ENCODE measurements at regions not wholly inside any gene's neighbourhood (a gene's known extent, or its start where the extent isn't known, plus 50 kb on each side); places are given as distances from the start of the nearest gene placed in this dataset.

DNA sequence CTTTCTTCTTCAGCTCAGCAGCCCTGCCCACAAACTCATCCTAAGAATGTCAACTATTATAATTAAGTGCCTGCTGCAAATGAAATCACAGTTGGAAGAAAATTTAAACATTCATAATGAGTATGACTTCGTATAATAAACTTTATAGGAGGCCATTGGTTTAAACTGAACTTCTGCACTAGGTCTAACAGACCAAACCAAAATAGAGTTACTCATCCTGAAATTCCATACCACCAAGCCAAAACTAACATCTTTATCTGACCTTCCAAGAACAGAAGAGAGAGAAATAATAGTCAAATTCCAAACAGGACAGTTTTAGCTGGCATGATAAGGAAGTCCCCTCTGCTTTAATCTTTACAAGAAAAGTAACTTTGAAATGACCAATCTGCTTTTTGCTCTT is 472.4 kb upstream of the PRMT6 start:
- no peak overlapping the region for H3K4me3 ChIP-seq (ENCODE audit: low read depth, low read length)
- DNase-seq (ENCODE audit: low read depth): no peak

DNA sequence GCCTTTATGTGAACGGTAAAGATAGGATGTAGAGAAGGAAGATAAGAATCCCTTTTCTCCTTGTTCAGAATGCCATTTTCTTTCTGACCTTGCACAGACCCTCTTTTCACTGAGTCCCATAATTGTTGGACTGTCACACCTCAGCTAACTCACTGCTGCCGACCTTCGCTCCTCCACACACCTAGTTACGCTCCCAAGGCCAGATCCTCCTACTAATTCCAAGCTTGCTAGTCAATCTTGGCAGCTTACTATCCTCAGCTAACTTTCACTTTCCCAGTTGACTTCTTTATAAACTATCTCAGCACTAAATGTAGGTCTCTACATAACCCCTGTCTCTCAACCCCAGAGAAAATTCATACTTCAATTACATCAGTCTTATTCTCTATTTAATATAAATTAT is 471.8 kb upstream of the PRMT6 start:
- no peak for DNase-seq (ENCODE audit: low read depth)
- H3K4me3 ChIP-seq (ENCODE audit: low read depth, low read length): no peak overlapping the region

DNA sequence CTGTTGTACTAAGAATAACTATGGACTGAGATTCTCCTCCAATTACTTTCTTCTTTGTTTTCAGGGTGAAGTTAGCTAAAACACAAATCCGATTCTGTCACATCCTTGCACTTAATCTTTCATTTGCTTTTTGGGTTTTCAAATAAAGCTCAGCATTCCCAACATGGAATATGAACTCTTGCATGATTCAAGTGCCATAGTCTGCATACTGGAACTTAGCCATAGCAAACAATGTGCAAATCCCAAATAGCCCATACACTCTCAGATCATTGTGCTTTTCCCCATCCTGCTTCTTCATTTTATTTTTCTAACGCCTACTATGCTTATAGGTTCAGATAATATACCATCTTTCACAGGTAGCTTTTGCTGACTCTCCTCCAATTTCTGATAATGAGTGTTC is 455.8 kb upstream of the PRMT6 start:
- peak; percentile 19 for DNase-seq (ENCODE audit: low read depth)

DNA sequence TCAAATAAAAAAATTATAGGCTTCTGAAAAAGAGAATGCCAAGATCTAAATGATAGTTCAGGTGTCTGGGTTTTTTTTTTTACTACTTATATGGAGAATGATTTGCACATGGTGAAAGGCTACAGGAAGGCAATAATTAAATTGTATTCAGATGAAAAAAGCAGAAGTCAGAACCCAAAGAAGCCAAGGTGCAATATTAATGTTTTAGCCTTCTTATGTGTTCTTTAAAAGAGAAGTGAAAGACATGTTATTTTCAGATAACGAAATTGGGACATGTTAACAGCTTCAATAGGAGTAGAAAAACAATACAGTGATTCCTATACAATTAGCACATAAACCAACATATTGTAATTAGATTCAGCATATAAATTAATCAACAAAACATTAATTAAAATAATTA is 452.9 kb upstream of the PRMT6 start:
- DNase-seq (ENCODE audit: low read depth): no peak
- no peak overlapping the region for H3K4me3 ChIP-seq (ENCODE audit: low read depth, low read length)

More for the DNA sequence above, 455.8 kb upstream of the PRMT6 start:
- H3K4me3 ChIP-seq (ENCODE audit: low read depth, low read length): no peak overlapping the region

DNA sequence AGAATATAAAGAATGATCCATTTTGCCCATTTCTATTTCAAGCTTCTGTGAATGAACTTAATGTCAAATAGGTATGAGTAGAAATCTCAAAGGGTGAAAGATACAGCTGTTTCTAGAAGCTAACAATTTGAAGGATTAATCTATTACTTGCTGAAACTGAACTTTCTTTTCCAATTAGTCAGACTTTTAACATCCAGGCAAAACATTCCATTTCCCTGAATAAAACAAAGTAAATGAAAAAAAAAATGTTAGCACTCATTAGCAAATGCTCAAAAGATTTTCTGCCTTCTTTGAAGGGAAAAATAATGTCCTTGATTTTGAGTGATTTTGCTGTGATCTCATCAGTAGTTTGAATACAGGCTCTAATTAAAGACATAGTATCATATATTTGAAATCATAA is 447.6 kb upstream of the PRMT6 start:
- no peak for DNase-seq (ENCODE audit: low read depth)

DNA sequence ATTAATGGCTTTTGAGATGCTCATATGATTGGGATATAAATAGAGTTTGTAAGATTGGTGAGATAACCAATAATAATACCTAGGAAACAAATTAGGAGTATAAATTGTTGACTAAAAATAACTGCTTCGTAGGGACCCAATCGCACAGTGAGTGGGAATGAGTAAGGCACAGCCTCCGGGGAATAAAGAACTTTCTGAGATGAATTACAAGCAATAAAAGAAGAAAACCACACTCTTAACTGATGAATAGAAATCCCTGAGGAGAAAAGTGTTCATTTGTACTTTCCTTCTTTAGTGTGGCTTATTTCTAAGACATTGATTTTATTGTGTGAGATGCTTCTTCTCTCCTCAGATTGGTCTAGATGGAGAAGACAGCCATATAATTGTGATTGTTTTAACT is 443.4 kb upstream of the PRMT6 start:
- DNase-seq (ENCODE audit: low read depth): peak; percentile 17
- H3K4me3 ChIP-seq (ENCODE audit: low read depth, low read length): no peak overlapping the region

More for the DNA sequence above, 447.6 kb upstream of the PRMT6 start:
- no peak overlapping the region for H3K4me3 ChIP-seq (ENCODE audit: low read depth, low read length)

DNA sequence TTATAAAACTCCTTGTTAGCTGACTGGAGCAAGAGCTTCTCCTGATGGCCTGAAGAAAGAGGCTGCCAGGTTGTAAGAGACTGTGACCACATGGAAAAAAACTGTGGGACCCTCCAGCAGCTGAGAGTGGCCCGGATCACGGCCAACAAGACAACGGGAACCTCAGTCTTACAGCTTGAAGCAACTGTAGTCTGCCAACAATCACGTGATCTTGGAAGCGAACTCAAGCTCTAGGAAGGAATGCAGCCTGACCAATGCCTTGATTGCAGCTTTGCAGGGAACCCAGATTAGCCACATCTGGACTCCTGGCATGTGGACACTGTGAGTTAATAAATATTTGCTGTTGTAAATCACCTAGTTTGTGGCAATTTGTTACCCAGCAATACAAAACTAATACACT is 442.6 kb upstream of the PRMT6 start:
- no peak for DNase-seq (ENCODE audit: low read depth)
- no peak overlapping the region for H3K4me3 ChIP-seq (ENCODE audit: low read depth, low read length)

DNA sequence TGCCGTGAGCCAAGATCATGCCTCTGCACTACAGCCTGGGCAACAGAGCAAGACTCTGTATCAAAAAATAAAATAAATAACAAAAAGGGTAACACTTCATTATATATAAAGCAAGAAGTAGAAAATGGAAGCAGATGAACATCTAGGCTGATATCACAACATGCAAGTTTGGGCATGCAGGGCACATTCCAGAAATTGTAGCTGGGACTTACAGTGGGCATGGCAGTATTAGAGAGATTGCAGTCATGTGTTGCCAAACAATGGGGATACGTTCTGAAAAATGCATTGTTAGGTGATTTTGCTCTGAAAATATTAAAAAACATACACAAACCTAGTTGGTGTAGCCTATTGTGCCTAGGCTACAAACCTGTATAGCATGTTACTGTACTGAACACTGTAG is 441.0 kb upstream of the PRMT6 start:
- H3K4me3 ChIP-seq (ENCODE audit: low read depth, low read length): no peak overlapping the region
- DNase-seq (ENCODE audit: low read depth): no peak

DNA sequence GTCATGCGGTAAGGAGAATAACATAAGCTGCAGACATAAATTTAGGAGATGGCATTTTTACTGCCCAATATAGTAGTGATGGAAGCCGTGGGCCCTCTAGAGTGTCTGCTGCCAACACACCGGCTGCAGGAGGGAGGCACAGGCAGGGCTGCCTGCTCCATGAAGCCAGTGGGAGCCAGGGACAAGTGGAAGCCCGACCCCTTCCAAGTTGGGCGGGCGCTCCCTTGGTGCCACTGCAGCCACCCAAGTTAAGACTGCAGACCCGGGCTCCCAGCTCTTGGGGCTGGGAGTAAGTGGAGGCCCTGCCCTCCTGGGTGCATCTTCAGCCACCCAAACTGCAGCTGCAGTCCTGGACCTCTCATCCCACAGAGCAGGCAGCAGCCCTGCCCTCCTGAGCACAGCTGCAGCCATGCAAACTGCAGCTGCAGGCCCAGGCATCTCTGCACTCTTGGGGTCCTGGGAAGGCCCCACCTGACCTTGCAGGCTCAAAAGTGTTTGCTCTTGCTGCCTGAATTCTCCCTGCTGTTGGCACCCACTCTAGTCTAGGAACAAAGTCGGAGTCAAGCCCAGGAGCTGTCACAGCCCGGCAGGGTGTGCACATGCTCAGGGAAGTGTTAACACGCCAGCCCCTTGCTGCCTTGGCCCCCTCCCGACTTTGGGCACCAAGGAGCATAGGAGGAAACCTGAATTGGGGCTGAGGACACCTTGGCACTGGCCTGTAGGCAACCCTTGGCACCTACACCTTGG is 437.2 kb upstream of the PRMT6 start:
- H3K4me3 ChIP-seq (ENCODE audit: low read depth, low read length): no peak overlapping the region
- no peak for DNase-seq (ENCODE audit: low read depth)

DNA sequence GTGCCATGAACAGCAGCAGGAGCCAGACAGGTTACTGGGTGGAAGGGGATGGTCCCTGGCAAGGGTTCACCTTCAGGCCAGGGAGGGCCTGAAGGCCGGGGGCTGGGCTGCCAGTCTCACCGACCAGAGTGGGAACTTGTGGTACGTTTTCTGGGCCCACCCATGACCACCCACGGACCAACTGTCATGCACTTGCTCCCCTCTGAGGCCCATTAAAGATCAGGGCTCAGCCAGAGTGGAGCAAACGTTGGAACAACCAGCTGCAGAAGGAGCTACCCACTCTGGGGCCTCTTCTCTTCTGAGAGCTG is 436.7 kb upstream of the PRMT6 start:
- no peak for DNase-seq (ENCODE audit: low read depth)
- H3K4me3 ChIP-seq (ENCODE audit: low read depth, low read length): no peak overlapping the region

DNA sequence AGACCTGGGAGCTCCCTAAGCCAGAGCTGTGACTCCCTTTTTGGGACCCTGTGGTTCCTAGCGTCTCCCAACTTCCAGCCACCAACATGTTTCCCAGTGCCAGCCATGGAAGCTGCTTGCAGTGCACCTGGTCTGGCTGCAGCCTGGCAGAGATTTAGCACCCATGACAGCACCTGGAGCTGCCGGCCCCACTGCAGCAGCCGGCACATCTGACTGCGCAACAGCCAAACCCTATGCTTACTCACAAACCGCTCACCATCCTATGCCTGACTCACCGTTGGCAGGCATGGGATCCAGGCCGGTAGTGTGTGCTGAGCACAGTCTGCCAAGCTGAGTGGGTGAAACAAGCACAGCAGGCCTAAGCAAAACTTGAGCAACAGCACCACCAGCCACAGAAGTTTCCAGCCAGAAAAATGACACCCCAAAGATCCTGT is 435.9 kb upstream of the PRMT6 start:
- no peak overlapping the region for H3K4me3 ChIP-seq (ENCODE audit: low read depth, low read length)
- DNase-seq (ENCODE audit: low read depth): peak; percentile 67

DNA sequence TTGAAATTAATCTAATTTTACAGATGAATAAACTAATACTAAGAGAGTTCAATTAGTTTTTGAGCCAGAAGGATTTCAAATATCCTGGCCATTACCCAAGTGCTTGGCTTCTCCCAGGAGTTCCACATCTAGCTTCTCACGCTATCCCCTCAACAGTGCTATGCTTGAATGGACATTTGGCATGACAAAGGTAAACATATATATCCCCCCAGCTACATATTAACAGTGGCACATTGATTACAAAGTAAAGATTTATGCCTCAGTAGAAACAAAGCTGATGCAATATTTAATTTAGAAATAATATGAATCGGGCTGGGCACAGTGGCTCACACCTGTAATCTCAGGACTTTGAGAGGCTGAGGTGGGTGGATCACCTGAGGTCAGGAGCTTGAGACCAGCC is 434.6 kb upstream of the PRMT6 start:
- H3K4me3 ChIP-seq (ENCODE audit: low read depth, low read length): no peak overlapping the region
- no peak for DNase-seq (ENCODE audit: low read depth)

DNA sequence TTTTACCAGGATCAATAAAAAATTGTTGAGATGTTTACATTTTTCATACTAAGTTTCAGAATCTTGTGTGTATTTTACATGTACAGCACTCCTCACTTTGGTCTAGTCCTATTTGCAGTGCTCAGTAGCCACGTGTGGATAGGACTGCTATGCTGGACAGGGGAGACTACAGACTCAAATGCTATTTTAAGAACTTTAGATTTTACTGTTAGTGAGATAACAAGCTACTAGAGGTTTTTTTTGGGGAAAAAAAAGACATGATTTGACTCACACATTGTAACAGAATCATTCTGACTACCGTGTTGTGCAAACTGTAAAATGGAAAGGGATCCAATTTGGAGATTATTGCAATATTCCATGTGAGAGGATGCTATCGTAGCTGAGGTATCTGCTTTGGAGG is 418.9 kb upstream of the PRMT6 start:
- DNase-seq (ENCODE audit: low read depth): no peak
- H3K4me3 ChIP-seq (ENCODE audit: low read depth, low read length): no peak overlapping the region

DNA sequence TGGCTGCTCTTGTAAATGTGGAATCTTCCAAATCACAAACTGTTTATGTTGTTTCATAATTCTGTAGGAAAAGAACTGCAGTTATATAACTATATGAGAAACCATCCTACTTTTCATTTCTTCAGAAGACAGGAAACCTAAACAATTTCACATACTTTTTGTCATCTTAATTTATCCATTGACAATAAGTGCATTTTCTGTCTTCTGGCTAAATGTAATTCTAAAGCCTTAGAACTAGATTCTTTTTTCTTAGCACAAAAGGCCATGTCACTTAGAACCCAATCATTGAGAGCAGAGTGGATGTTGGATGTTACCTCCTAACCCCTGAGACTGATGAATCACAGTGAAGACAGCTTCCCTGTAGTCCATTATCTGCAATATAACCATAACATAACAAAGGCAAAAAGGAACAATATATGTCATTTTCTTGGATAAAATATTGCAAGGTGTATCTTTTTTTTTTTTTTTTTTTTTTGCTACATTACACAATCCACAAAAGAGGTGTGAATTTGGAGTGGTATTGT is 410.2 kb upstream of the PRMT6 start:
- no peak for DNase-seq (ENCODE audit: low read depth)
- H3K4me3 ChIP-seq (ENCODE audit: low read depth, low read length): no peak overlapping the region

DNA sequence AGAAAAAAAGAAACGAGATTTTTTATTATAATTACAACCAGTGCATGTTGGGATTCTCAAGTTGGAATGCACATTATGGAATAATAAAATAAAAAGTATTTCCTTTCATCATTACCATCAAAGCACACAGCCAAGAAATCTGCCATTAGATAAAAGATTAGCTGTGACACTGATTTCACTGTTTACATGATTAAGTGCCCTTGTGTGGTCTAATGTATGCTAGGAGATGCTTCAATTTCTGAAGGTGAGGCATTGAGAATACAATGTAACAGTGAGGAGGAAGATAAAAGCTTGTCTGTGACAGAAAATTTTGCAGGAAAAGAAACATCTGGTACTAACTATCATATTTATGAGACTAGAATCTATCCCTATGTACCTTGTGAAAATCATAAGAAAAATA is 409.7 kb upstream of the PRMT6 start:
- DNase-seq (ENCODE audit: low read depth): no peak
- H3K4me3 ChIP-seq (ENCODE audit: low read depth, low read length): no peak overlapping the region

DNA sequence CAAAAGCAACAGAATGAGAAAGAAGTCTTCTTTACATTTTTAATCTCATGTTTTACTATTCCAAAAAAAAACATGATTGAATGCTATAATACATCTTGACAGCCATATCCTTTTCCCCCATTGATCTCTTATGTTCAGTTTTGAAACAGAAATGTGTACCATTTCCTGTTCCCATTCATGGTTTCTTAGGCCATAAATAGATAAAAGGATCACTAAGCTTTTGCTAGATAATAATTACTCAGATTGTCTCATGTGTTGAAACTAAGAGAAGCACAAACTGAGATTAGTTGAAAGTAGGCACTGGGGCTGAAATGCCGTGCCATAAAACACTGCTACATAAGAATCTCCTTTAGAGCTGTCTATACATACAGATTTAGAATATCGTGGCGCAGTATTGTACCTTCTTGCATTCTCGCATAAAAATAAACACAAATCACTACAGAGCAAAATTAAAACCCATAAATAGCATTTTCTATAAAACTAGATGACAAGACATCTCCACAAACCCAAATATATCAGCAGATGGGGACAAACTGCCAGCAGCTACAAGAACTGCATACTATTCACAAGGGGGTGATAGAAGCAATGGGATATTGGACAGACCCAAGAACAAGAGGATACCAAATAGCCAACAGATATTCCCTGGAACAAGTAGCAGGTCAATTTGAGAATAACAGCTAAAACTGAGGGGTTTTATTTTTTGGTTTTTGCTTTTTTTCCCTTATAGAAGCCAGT is 405.3 kb upstream of the PRMT6 start:
- no peak overlapping the region for H3K4me3 ChIP-seq (ENCODE audit: low read depth, low read length)
- no peak for DNase-seq (ENCODE audit: low read depth)

DNA sequence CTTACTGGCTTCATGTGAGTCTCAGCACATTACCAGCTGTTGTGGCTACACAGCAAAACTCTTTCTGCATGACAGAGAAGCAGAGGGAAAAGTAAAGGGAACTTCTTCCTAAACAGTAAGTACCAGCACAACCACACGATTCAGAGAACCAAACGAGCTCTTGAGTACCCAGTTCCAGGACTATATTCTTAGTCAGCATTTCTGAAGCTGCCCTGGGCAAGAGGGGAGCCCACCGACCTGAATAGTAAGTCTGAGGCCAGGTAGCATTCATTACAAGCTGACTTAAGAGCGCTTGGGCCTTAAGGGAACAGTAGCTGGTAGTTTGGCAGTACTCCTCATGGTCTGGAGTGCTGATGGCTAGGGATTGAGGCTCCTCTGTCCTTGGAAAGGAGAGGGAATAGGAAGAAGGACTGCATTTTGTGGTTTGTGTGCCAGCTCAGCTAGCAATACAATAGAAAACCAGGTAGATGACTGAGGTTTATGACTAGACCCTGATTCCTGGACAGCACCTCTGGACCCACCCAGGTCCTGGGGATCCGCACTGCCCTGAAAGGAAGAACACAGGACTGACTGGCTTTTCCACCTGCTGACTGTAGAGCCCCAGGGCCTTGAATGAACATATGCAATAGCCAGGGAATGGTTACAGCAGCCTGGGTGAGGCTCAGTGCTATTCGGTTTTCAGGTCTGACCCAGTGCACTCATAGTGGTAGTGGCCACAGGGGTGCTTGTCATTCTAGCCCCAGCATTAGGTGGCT is 396.8 kb upstream of the PRMT6 start:
- DNase-seq (ENCODE audit: low read depth): no peak
- no peak overlapping the region for H3K4me3 ChIP-seq (ENCODE audit: low read depth, low read length)

DNA sequence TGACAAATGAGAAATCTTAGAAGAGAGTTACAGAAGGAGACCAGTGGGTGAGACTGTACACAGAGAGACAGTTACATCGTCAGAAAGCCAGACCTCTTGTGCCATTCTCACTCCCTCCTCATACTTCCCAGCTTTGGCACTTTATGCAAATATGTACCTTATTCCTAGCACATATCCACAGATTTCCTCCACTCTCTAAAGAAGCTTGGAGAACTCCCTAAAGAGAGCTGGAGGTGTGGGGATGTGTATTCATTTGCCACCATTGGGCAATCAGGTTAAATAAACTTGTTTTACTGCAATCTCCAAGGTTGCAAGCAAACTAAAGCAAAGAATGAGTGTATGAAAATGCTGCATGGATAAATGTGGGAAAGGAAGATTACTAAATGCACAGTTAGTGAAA is 380.9 kb upstream of the PRMT6 start:
- H3K4me3 ChIP-seq (ENCODE audit: low read depth, low read length): no peak overlapping the region
- DNase-seq (ENCODE audit: low read depth): no peak

DNA sequence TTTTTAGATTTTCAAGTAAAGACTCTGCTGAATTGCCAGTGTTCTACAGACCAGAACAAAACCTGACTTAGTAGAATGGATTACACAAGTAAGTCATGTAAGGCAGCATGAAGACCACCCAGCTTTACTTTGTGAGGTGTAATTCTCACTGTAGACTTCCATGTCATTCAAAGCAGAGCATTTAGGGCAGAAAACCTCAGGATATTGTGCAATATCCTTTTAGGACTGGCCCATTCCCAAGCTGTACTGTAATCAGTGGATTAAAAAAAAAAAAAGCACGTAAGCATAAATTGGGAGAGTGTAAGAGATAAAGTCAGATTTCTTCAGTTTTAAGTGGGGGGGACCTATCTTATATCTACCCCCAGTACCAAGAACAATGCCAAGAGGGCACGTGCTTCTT is 380.5 kb upstream of the PRMT6 start:
- H3K4me3 ChIP-seq (ENCODE audit: low read depth, low read length): no peak overlapping the region
- peak; percentile 64 for DNase-seq (ENCODE audit: low read depth)

DNA sequence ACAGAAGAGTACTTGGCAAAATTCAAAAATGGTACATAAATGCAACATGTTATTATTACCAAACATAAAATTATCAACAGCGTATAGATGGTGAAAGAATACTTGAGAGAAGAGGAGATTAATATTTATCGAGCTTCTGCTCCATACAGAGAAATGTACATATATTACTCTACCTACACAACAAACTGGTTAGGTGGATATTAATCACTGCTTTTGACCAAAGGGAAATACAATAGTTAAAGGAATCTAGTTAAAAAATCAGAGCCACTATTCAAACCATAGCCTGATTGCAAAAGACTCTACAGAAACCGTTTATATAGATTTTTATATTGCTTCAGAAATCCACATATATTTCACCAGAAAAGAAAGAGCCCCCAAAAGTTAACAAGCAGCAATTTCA is 379.3 kb upstream of the PRMT6 start:
- H3K4me3 ChIP-seq (ENCODE audit: low read depth, low read length): no peak overlapping the region
- DNase-seq (ENCODE audit: low read depth): no peak

Measured in skeletal muscle cell (primary cell).